Fibroblast of mammary gland (primary cell): ENCODE measurements at regions not wholly inside any gene's neighbourhood (a gene's known extent, or its start where the extent isn't known, plus 50 kb on each side); places are given as distances from the start of the nearest gene placed in this dataset.
"Not testable (repeated sequence)": the region's sequence is repeated elsewhere in the genome, so short reads cannot be mapped to it uniquely, and the experiment has no call there.

Source experiments
- DNase-seq: peaks from one replicate; pipeline ENCODE4 v3.0.0-alpha.2; 2010; ENCODE audit warnings: low read depth
- H3K4me3 ChIP-seq: 2 replicates; pipeline ENCODE4 v1.5.1; 2011; ENCODE audit warnings: low read depth, mild to moderate bottlenecking, low read length, moderate library complexity; ENCODE audit not compliant: control insufficient read depth
- CTCF ChIP-seq: conservative IDR thresholded peaks from 2 replicates; pipeline ENCODE4 v1.5.1; 2011; ENCODE audit warnings: low read depth, low read length, inconsistent platforms; ENCODE audit not compliant: control insufficient read depth, insufficient read depth

GRCh38 chr2:129035992-129036391 lies 717.3 kb upstream of the HS6ST1 start:
- TF ChIP-seq CTCF, result no peak
- H3K4me3 ChIP-seq, result no peak overlapping the region
- no peak for DNase-seq

- not testable (repeated sequence) for DNase-seq, H3K4me3 ChIP-seq
Measured at GRCh38 chr2:129043677-129044076, 725.0 kb upstream of the HS6ST1 start.

- not testable (repeated sequence) for DNase-seq, H3K4me3 ChIP-seq
Measured at GRCh38 chr2:129046475-129046874, 727.8 kb upstream of the HS6ST1 start.

GRCh38 chr2:129050101-129050500 lies 731.4 kb upstream of the HS6ST1 start:
- no peak overlapping the region for H3K4me3 ChIP-seq

GRCh38 chr2:129055242-129055641 lies 736.6 kb upstream of the HS6ST1 start:
- no peak for DNase-seq
- TF ChIP-seq CTCF, result no peak
- H3K4me3 ChIP-seq, result no peak overlapping the region

More at GRCh38 chr2:129050101-129050500, 731.4 kb upstream of the HS6ST1 start:
- no peak for TF ChIP-seq CTCF
- no peak for DNase-seq

- no peak for DNase-seq
- no peak overlapping the region for H3K4me3 ChIP-seq
- TF ChIP-seq CTCF, result no peak
Measured at GRCh38 chr2:129055824-129056223, 737.2 kb upstream of the HS6ST1 start.

GRCh38 chr2:129056309-129056958 lies 737.8 kb upstream of the HS6ST1 start:
- no peak for DNase-seq
- H3K4me3 ChIP-seq, result no peak overlapping the region
- TF ChIP-seq CTCF, result no peak

GRCh38 chr2:129056959-129057317 lies 738.3 kb upstream of the HS6ST1 start:
- no peak for DNase-seq
- H3K4me3 ChIP-seq, result no peak overlapping the region
- TF ChIP-seq CTCF, result no peak
